ENCODE measurements at regions not wholly inside any gene's neighbourhood (a gene's known extent, or its start where the extent isn't known, plus 50 kb on each side); places are given as distances from the start of the nearest gene placed in this dataset.

DNA sequence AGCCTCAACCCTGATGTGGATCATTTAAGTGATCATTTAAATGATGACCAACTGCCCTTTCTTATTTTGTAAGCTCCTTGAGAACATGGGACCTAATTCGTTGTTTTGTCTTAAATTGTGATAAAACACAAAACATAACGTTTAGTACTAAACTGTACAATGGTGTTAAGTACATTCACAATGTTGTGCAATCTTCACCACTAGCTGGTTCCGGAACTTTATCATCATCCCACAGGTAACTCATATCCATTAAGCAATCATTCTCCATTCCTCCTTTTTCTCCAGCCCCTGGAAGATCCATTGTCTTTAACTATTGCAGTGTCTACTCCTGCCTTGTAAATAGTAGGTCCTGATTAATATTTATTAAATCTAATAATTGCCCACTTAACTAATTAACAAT, 460.5 kb upstream of the BRINP1 start:
- TF ChIP-seq, protein P1, sequence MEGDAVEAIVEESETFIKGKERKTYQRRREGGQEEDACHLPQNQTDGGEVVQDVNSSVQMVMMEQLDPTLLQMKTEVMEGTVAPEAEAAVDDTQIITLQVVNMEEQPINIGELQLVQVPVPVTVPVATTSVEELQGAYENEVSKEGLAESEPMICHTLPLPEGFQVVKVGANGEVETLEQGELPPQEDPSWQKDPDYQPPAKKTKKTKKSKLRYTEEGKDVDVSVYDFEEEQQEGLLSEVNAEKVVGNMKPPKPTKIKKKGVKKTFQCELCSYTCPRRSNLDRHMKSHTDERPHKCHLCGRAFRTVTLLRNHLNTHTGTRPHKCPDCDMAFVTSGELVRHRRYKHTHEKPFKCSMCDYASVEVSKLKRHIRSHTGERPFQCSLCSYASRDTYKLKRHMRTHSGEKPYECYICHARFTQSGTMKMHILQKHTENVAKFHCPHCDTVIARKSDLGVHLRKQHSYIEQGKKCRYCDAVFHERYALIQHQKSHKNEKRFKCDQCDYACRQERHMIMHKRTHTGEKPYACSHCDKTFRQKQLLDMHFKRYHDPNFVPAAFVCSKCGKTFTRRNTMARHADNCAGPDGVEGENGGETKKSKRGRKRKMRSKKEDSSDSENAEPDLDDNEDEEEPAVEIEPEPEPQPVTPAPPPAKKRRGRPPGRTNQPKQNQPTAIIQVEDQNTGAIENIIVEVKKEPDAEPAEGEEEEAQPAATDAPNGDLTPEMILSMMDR (IDR thresholded peaks at IDR 0.05; ENCODE audit: low read depth, low read length) = no peak
- no peak for DNase-seq (ENCODE audit: extremely low read depth, low read depth)

DNA sequence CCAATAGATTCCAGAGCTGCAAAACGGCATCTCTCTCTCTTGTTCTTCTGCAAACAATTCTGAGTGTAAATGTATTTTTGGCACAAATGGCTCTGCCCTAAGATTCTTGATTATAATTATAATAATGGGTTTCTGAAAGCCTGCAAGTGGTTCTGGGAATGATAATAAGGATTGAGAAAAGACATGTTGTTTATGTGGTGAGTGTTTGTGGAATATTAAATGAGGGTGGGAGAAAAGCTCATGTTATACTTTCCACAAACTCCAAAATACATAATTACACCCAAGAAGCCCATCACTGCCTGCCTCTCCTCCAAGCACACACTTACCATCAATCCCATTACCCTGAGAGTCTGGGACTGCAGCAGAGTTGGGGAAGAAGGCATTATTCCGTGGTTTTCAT, 460.0 kb upstream of the BRINP1 start:
- TF ChIP-seq, protein P1 (IDR thresholded peaks at IDR 0.05; ENCODE audit: low read depth, low read length) = no peak
- no peak for DNase-seq (ENCODE audit: extremely low read depth, low read depth)

DNA sequence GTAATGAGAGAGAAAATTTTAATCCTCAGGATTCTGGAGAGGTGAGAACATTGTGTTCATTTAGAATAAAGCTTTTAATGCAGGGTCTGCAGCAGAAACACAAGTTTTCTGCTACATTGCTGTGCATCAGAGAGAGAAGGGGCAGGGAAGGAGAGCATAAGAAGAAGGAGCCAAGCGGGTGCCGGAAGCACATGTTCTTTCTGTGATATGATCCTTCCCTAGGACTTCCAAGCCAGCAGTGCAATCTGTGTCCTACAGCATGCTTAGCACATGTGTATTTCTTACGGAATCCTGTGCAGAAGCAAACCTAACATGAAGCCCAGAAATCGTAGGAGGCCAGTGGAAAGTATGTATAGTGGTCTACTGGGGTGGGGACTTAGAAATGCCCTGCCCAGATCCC, 458.3 kb upstream of the BRINP1 start:
- TF ChIP-seq, protein P1 (IDR thresholded peaks at IDR 0.05; ENCODE audit: low read depth, low read length) = no peak
- DNase-seq (ENCODE audit: extremely low read depth, low read depth) = no peak

DNA sequence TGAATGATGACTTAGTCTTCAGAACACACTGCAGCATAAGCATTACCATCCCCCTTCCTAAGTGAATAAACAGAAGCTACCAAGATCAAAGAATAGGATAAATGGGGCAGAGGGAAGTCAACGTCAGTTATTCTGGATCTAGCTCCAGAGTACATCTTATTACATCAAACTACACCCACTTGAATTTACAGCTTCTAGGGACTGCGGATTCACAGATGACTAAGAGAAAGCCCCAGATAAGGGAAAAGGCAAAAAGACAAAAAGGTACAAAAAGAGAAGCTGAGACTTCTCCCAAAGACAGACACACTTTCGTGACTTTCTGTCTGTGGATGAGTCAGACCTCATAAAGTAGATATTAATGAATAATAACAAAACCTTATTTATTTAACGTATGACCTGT, 457.9 kb upstream of the BRINP1 start:
- DNase-seq (ENCODE audit: extremely low read depth, low read depth) = no peak
- TF ChIP-seq, protein P1 (IDR thresholded peaks at IDR 0.05; ENCODE audit: low read depth, low read length) = no peak

DNA sequence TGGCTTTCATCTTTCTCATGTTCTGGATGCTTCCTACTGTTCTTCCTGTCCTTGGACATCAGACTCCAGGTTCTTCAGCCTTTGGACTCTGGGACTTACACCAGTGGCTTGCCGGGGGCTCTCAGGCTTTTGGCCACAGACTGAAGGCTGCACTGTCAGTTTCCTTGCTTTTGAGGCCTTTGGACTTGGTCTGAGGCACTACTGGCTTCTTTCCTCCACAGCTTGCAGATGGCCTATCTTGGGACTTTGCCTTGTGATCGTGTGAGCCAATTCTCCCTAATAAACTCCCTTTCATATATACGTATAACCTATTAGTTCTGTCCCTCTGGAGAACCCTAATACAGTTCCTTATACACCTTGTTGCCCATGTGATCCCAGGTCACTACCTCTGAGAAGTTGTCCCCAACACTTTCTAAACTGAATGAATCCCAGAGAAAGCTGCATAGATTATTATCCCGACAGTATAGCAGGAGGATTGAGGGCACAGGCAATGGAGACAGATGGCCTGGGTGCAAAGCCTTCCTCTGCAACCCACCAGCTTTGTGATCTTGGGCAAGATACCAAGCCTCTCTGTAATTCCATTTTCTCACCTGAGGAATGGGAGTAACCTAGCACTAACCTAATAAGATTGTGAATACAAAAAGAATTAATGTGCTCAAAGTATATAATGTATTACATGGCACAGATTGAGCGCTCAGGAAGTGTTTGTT, 449.6 kb upstream of the BRINP1 start:
- TF ChIP-seq, protein P1 (IDR thresholded peaks at IDR 0.05; ENCODE audit: low read depth, low read length) = no peak
- no peak for DNase-seq (ENCODE audit: extremely low read depth, low read depth)

DNA sequence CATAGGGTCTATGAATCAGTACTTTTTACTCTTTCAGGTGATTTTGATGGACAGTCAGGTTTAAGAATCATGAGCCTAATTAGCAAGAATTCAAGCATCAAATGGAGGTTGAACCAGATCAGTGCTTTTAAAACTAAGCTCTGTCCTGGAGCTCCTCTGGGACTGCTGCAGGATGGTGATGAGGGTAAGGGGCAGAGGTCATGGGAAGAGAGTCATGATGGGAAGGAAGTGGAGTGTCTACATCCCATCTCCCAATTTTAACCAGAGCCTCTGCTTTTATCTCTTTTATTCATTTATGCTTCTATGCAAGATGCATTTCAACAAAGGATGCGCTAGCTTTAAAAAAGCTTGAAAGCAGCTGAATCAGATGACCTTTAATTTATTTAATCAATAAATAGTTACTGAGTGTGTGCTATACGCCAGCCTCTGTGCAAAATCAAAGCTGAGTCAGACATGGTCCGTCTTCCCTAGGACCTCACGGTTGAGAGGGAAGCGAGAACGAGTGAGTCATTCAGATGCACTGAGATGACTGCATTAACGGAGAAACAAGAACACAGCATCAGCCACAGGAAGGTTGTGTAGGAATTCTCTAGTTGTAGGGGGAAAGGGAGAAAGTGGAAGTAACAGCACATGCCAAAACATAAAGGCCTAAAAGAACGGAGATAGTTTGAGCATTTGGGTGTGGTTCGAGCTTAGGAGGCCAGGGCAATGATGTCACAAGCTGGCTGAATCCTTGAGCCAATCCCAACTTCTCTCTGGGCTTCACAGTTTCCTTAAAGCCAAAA, 441.6 kb upstream of the BRINP1 start:
- peak; percentile 46 for DNase-seq (ENCODE audit: extremely low read depth, low read depth)
- TF ChIP-seq, protein P1 (IDR thresholded peaks at IDR 0.05; ENCODE audit: low read depth, low read length) = no peak

DNA sequence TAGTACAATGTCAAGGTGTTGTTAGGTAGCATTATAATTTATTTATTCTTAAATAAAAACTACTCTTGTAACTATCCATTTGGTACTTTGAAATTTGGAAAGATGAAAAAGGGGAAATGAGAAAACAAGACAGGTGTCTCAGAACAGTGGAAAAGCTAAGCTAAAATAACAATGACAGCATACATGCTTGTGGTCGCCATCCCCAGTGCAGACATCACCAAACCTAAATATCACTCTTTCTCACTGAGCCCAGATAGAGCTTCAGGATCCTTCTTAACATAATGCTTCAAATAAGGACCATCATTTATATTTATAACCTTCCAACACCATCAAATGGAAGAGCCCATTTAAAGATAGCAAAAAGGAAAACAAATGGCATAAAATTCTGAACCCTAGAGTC, 434.4 kb upstream of the BRINP1 start:
- TF ChIP-seq, protein P1 (IDR thresholded peaks at IDR 0.05; ENCODE audit: low read depth, low read length) = no peak

More for the DNA sequence above, 434.4 kb upstream of the BRINP1 start:
- no peak for DNase-seq (ENCODE audit: extremely low read depth, low read depth)
